ENCODE measurements at regions not wholly inside any gene's neighbourhood (a gene's known extent, or its start where the extent isn't known, plus 50 kb on each side); places are given as distances from the start of the nearest gene placed in this dataset.
"Not testable (repeated sequence)": the region's sequence is repeated elsewhere in the genome, so short reads cannot be mapped to it uniquely, and the experiment has no call there.

- no peak for DNase-seq (ENCODE audit: low spot score)
Measured at GRCh38 chr2:230593765-230594164, 118.9 kb upstream of the CAB39 start.

- DNase-seq (ENCODE audit: low spot score): no peak
Measured at GRCh38 chr2:230594286-230594840, 118.3 kb upstream of the CAB39 start.

- DNase-seq (ENCODE audit: low spot score): no peak
Measured at GRCh38 chr2:230599853-230600252, 112.8 kb upstream of the CAB39 start.

- DNase-seq (ENCODE audit: low spot score): no peak
Measured at GRCh38 chr2:230600285-230600684, 112.4 kb upstream of the CAB39 start.

GRCh38 chr2:230600881-230601280 lies 111.8 kb upstream of the CAB39 start:
- DNase-seq (ENCODE audit: low spot score): no peak

- no peak for DNase-seq (ENCODE audit: low spot score)
Measured at GRCh38 chr2:230601510-230601909, 111.1 kb upstream of the CAB39 start.

GRCh38 chr2:230602562-230603230 lies 109.9 kb upstream of the CAB39 start:
- no peak for DNase-seq (ENCODE audit: low spot score)

GRCh38 chr2:230603317-230603716 lies 109.3 kb upstream of the CAB39 start:
- not testable (repeated sequence) for DNase-seq (ENCODE audit: low spot score)

- DNase-seq (ENCODE audit: low spot score): not testable (repeated sequence)
Measured at GRCh38 chr2:230604158-230604557, 108.5 kb upstream of the CAB39 start.

GRCh38 chr2:230614040-230614439 lies 98.6 kb upstream of the CAB39 start:
- no peak for DNase-seq (ENCODE audit: low spot score)

- no peak for DNase-seq (ENCODE audit: low spot score)
Measured at GRCh38 chr2:230614913-230615332, 97.7 kb upstream of the CAB39 start.

GRCh38 chr2:230617256-230617706 lies 95.4 kb upstream of the CAB39 start:
- DNase-seq (ENCODE audit: low spot score): peak; percentile 83

GRCh38 chr2:230619491-230619890 lies 93.2 kb upstream of the CAB39 start:
- no peak for DNase-seq (ENCODE audit: low spot score)

GRCh38 chr2:230625220-230625619 lies 87.4 kb upstream of the CAB39 start:
- not testable (repeated sequence) for DNase-seq (ENCODE audit: low spot score)

GRCh38 chr2:230627091-230627490 lies 85.6 kb upstream of the CAB39 start:
- DNase-seq (ENCODE audit: low spot score): not testable (repeated sequence)

- DNase-seq (ENCODE audit: low spot score): peak; percentile 70
Measured at GRCh38 chr2:230627806-230628724, 84.6 kb upstream of the CAB39 start.

GRCh38 chr2:230631470-230631869 lies 81.2 kb upstream of the CAB39 start:
- DNase-seq (ENCODE audit: low spot score): no peak

GRCh38 chr2:230634146-230634545 lies 78.5 kb upstream of the CAB39 start:
- DNase-seq (ENCODE audit: low spot score): no peak

- not testable (repeated sequence) for DNase-seq (ENCODE audit: low spot score)
Measured at GRCh38 chr2:230634721-230635313, 77.8 kb upstream of the CAB39 start.

GRCh38 chr2:230636684-230637271 lies 75.9 kb upstream of the CAB39 start:
- no peak for DNase-seq (ENCODE audit: low spot score)

- DNase-seq (ENCODE audit: low spot score): not testable (repeated sequence)
Measured at GRCh38 chr2:230637486-230637885, 75.2 kb upstream of the CAB39 start.

- DNase-seq (ENCODE audit: low spot score): no peak
Measured at GRCh38 chr2:230640540-230641011, 72.1 kb upstream of the CAB39 start.

All from GM03348 (cell line).